Neural cell (in vitro differentiated cells): ENCODE measurements at regions not wholly inside any gene's neighbourhood (a gene's known extent, or its start where the extent isn't known, plus 50 kb on each side); places are given as distances from the start of the nearest gene placed in this dataset.

ENCODE experiments used
- H2AFZ ChIP-seq: fragments of 200-600, 300-800 bp; sonication (generic), shearing (Covaris generic); 2 replicates; pipeline ENCODE4 v1.6.0; 2014; ENCODE audit warnings: low read depth, mild to moderate bottlenecking, antibody characterized with exemption, low read length, moderate library complexity
- H3F3A ChIP-seq: fragments of 200-600 bp; shearing (Covaris generic); 2 replicates; pipeline ENCODE4 v1.6.1; 2016; ENCODE audit warnings: mild to moderate bottlenecking, moderate library complexity, mixed read lengths, antibody characterized with exemption, low read length; ENCODE audit not compliant: insufficient read depth, poor library complexity, severe bottlenecking
- H3K27ac ChIP-seq: fragments of 200-600, 300-800 bp; sonication (generic), shearing (Covaris generic); 2 replicates; pipeline ENCODE4 v1.5.1; 2014; ENCODE audit warnings: mild to moderate bottlenecking, low read length, moderate library complexity
- H3K27me3 ChIP-seq: fragments of 300-800, 200-600 bp; sonication (generic), shearing (Covaris generic); 2 replicates; pipeline ENCODE4 v1.6.0; 2014; ENCODE audit warnings: mild to moderate bottlenecking, low read depth, low read length, moderate library complexity; ENCODE audit not compliant: insufficient read depth
- H3K36me3 ChIP-seq: fragments of 300-800, 200-600 bp; sonication (generic), shearing (Covaris generic); 2 replicates; pipeline ENCODE4 v1.5.1; 2014; ENCODE audit warnings: mild to moderate bottlenecking, antibody characterized with exemption, low read length, moderate library complexity; ENCODE audit not compliant: insufficient read depth
- H3K4me2 ChIP-seq: fragments of 300-800, 200-600 bp; sonication (generic), shearing (Covaris generic); 2 replicates; pipeline ENCODE4 v1.6.0; 2014; ENCODE audit warnings: mild to moderate bottlenecking, low read length
- H3K4me3 ChIP-seq: fragments of 300-800, 200-600 bp; sonication (generic), shearing (Covaris generic); 2 replicates; pipeline ENCODE4 v1.5.1; 2014; ENCODE audit warnings: mild to moderate bottlenecking, low read length, moderate library complexity
- H3K79me2 ChIP-seq: fragments of 200-600 bp; shearing (Covaris generic); replicated peaks from 2 replicates; pipeline ENCODE4 v1.6.0; 2014; ENCODE audit warnings: mild to moderate bottlenecking, low read length, moderate library complexity; ENCODE audit not compliant: insufficient read depth
- H3K9ac ChIP-seq: fragments of 300-800, 200-600 bp; sonication (generic), shearing (Covaris generic); 2 replicates; pipeline ENCODE4 v1.6.1; 2016; ENCODE audit warnings: mild to moderate bottlenecking, low read length, mixed read lengths
- H3K9me2 ChIP-seq: fragments of 200-600 bp; shearing (Covaris generic); 2 replicates; pipeline ENCODE4 v1.6.1; 2016; ENCODE audit warnings: mild to moderate bottlenecking, low read length, mixed read lengths; ENCODE audit not compliant: insufficient read depth
- H3K9me3 ChIP-seq: fragments of 200-600, 300-800 bp; sonication (generic), shearing (Covaris generic); 2 replicates; pipeline ENCODE4 v1.6.1; 2016; ENCODE audit warnings: mild to moderate bottlenecking, mixed run types, low read length, moderate library complexity, mixed read lengths
- H4K20me1 ChIP-seq: fragments of 200-600 bp; shearing (Covaris generic); 2 replicates; pipeline ENCODE4 v1.6.1; 2016; ENCODE audit warnings: mild to moderate bottlenecking, mixed run types; ENCODE audit not compliant: insufficient read depth
- EP300 ChIP-seq: fragments of 450-650 bp; conservative IDR thresholded peaks from 2 replicates; pipeline ENCODE4 v1.6.1; 2014; ENCODE audit warnings: antibody characterized with exemption, mild to moderate bottlenecking, moderate library complexity; ENCODE audit not compliant: poor library complexity, severe bottlenecking
- EZH2 ChIP-seq: fragments of 200-600, 300-800 bp; shearing (Covaris generic), sonication (generic); IDR thresholded peaks from 2 replicates; pipeline ENCODE4 v1.6.1; 2014; ENCODE audit warnings: antibody characterized with exemption, low read length, borderline replicate concordance, mild to moderate bottlenecking; ENCODE audit not compliant: insufficient read depth, poor library complexity, severe bottlenecking
- MXI1 ChIP-seq: fragments of 450-650 bp; conservative IDR thresholded peaks from 2 replicates; pipeline ENCODE4 v1.6.1; 2014; ENCODE audit warnings: antibody characterized with exemption, mild to moderate bottlenecking; ENCODE audit not compliant: poor library complexity, severe bottlenecking
- POLR2AphosphoS5 ChIP-seq: IDR thresholded peaks from 2 replicates; pipeline ENCODE4 v1.6.1; 2012
- RAD21 ChIP-seq: fragments of 450-650 bp; conservative IDR thresholded peaks from 2 replicates; pipeline ENCODE4 v1.6.1; 2014; ENCODE audit warnings: antibody characterized with exemption, mild to moderate bottlenecking, moderate library complexity
- SMC3 ChIP-seq: fragments of 450-650 bp; conservative IDR thresholded peaks from 2 replicates; pipeline ENCODE4 v1.6.1; 2014; ENCODE audit warnings: antibody characterized with exemption, mild to moderate bottlenecking, moderate library complexity; ENCODE audit not compliant: poor library complexity
- TAF1 ChIP-seq: IDR thresholded peaks from 2 replicates; pipeline ENCODE4 v1.6.1; 2012; ENCODE audit warnings: low read depth
- TF ChIP-seq, protein P1 (sequence below): fragments of 450-650 bp; IDR thresholded peaks from 2 replicates; pipeline ENCODE4 v1.5.1; 2014; ENCODE audit warnings: antibody characterized with exemption, mild to moderate bottlenecking, moderate library complexity; ENCODE audit not compliant: poor library complexity, severe bottlenecking
- TF ChIP-seq, protein P2 (sequence below): IDR thresholded peaks from 2 replicates; pipeline ENCODE4 v1.6.1; 2012; ENCODE audit warnings: borderline replicate concordance

DNA sequence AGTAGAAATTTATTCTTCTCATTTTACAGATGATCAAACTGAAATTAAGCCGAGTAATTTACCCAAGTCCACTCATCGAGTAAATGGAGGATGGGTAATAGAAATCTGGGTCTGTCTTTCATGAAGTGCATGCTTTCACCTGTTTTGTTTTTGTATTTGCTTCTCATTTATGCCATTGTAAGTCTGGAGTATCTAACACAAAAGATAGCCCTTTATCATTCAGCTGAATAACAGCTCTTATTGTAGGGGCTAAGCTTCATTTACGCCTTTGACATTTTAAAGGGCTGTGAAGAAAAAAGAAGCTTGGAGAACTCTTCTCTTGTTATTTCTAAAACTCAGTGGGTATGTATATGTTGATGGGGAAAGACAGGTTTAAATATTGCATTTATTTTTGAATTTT, 1196.2 kb upstream of the TENM4 start:
- H3K27ac ChIP-seq: no peak overlapping the region
- H3K9me3 ChIP-seq: no peaks in the 10 kb centered on the region
- H3K36me3 ChIP-seq: no peaks in the 10 kb centered on the region
- no peaks in the 10 kb centered on the region for H3K27me3 ChIP-seq
- no peak overlapping the region for H2AFZ ChIP-seq
- no peak overlapping the region for H3K9ac ChIP-seq
- no peaks in the 10 kb centered on the region for H3K9me2 ChIP-seq
- H3K79me2 ChIP-seq: no peaks in the 10 kb centered on the region
- no peaks in the 10 kb centered on the region for H3F3A ChIP-seq
- no peaks in the 10 kb centered on the region for H4K20me1 ChIP-seq
- H3K4me3 ChIP-seq: no peak overlapping the region
- no peak for TF ChIP-seq EZH2
- no peak overlapping the region for H3K4me2 ChIP-seq

DNA sequence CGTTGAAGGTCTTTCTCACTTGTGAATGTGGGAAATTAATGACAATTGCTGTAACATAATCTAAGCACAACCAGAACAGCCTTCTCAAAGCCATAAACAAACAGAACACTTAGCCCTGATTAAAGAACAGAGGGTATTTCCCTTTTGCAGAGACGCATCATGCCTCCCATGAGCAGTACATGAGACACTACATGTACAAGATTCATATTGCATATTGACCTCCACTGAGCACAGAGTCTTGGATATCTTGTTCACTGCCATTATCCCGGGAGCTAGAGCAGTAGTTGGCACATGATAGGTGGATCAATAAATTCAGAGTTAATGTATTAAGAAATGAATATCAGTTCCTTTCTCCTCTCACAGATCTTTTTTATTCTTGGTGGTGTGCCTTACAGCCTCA, 1194.3 kb upstream of the TENM4 start:
- Histone ChIP-seq H3K9ac (no peak overlapping the region), H3K9me2 (no peaks in the 10 kb centered on the region)

More for the DNA sequence above, 1194.3 kb upstream of the TENM4 start:
- Histone ChIP-seq H3K36me3 (no peaks in the 10 kb centered on the region), H3K4me3 (no peak overlapping the region), H2AFZ (no peak overlapping the region), H3K79me2 (no peaks in the 10 kb centered on the region), H3K9me3 (no peaks in the 10 kb centered on the region), H3F3A (no peaks in the 10 kb centered on the region), H3K27ac (no peak overlapping the region), H3K4me2 (no peak overlapping the region), H4K20me1 (no peaks in the 10 kb centered on the region), H3K27me3 (no peaks in the 10 kb centered on the region)
- TF ChIP-seq MXI1 (no peak), TAF1 (no peak), RAD21 (no peak), EP300 (no peak), SMC3 (no peak), POLR2AphosphoS5 (no peak), EZH2 (no peak)
- TF ChIP-seq, protein P1, sequence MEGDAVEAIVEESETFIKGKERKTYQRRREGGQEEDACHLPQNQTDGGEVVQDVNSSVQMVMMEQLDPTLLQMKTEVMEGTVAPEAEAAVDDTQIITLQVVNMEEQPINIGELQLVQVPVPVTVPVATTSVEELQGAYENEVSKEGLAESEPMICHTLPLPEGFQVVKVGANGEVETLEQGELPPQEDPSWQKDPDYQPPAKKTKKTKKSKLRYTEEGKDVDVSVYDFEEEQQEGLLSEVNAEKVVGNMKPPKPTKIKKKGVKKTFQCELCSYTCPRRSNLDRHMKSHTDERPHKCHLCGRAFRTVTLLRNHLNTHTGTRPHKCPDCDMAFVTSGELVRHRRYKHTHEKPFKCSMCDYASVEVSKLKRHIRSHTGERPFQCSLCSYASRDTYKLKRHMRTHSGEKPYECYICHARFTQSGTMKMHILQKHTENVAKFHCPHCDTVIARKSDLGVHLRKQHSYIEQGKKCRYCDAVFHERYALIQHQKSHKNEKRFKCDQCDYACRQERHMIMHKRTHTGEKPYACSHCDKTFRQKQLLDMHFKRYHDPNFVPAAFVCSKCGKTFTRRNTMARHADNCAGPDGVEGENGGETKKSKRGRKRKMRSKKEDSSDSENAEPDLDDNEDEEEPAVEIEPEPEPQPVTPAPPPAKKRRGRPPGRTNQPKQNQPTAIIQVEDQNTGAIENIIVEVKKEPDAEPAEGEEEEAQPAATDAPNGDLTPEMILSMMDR: no peak
- TF ChIP-seq, protein P2, sequence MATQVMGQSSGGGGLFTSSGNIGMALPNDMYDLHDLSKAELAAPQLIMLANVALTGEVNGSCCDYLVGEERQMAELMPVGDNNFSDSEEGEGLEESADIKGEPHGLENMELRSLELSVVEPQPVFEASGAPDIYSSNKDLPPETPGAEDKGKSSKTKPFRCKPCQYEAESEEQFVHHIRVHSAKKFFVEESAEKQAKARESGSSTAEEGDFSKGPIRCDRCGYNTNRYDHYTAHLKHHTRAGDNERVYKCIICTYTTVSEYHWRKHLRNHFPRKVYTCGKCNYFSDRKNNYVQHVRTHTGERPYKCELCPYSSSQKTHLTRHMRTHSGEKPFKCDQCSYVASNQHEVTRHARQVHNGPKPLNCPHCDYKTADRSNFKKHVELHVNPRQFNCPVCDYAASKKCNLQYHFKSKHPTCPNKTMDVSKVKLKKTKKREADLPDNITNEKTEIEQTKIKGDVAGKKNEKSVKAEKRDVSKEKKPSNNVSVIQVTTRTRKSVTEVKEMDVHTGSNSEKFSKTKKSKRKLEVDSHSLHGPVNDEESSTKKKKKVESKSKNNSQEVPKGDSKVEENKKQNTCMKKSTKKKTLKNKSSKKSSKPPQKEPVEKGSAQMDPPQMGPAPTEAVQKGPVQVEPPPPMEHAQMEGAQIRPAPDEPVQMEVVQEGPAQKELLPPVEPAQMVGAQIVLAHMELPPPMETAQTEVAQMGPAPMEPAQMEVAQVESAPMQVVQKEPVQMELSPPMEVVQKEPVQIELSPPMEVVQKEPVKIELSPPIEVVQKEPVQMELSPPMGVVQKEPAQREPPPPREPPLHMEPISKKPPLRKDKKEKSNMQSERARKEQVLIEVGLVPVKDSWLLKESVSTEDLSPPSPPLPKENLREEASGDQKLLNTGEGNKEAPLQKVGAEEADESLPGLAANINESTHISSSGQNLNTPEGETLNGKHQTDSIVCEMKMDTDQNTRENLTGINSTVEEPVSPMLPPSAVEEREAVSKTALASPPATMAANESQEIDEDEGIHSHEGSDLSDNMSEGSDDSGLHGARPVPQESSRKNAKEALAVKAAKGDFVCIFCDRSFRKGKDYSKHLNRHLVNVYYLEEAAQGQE: no peak
